ENCODE measurements at regions not wholly inside any gene's neighbourhood (a gene's known extent, or its start where the extent isn't known, plus 50 kb on each side); places are given as distances from the start of the nearest gene placed in this dataset.
"Not testable (repeated sequence)": the region's sequence is repeated elsewhere in the genome, so short reads cannot be mapped to it uniquely, and the experiment has no call there.

GRCh38 chr13:86425170-86425815, 626.1 kb upstream of the SLITRK6 start:
- no peak for DNase-seq (ENCODE audit: low read depth)

GRCh38 chr13:86426437-86426836, 627.2 kb upstream of the SLITRK6 start:
- no peak for DNase-seq (ENCODE audit: low read depth)

GRCh38 chr13:86429756-86430155, 630.5 kb upstream of the SLITRK6 start:
- no peak for DNase-seq (ENCODE audit: low read depth)

- DNase-seq (ENCODE audit: low read depth) = no peak
These were observed 638.8 kb upstream of the SLITRK6 start for GRCh38 chr13:86438034-86438433.

GRCh38 chr13:86445206-86445605, 646.0 kb upstream of the SLITRK6 start:
- DNase-seq (ENCODE audit: low read depth) = no peak

- DNase-seq (ENCODE audit: low read depth) = no peak
These were observed 646.5 kb upstream of the SLITRK6 start for GRCh38 chr13:86445672-86446071.

- no peak for DNase-seq (ENCODE audit: low read depth)
These were observed 647.1 kb upstream of the SLITRK6 start for GRCh38 chr13:86446311-86446710.

- no peak for DNase-seq (ENCODE audit: low read depth)
These were observed 648.3 kb upstream of the SLITRK6 start for GRCh38 chr13:86447479-86447878.

- no peak for DNase-seq (ENCODE audit: low read depth)
These were observed 662.8 kb upstream of the SLITRK6 start for GRCh38 chr13:86462011-86462410.

GRCh38 chr13:86464193-86464592, 665.0 kb upstream of the SLITRK6 start:
- DNase-seq (ENCODE audit: low read depth) = no peak

GRCh38 chr13:86474971-86475370, 675.8 kb upstream of the SLITRK6 start:
- no peak for DNase-seq (ENCODE audit: low read depth)

GRCh38 chr13:86476656-86477055, 677.4 kb upstream of the SLITRK6 start:
- no peak for DNase-seq (ENCODE audit: low read depth)

GRCh38 chr13:86486582-86486981, 687.4 kb upstream of the SLITRK6 start:
- DNase-seq (ENCODE audit: low read depth) = no peak

GRCh38 chr13:86491121-86491520, 691.9 kb upstream of the SLITRK6 start:
- DNase-seq (ENCODE audit: low read depth) = no peak

- not testable (repeated sequence) for DNase-seq (ENCODE audit: low read depth)
These were observed 702.7 kb upstream of the SLITRK6 start for GRCh38 chr13:86501931-86502330.

- DNase-seq (ENCODE audit: low read depth) = no peak
These were observed 711.6 kb upstream of the SLITRK6 start for GRCh38 chr13:86510792-86511191.

- no peak for DNase-seq (ENCODE audit: low read depth)
These were observed 742.2 kb upstream of the SLITRK6 start for GRCh38 chr13:86541461-86541860.

GRCh38 chr13:86554066-86554465, 754.8 kb upstream of the SLITRK6 start:
- no peak for DNase-seq (ENCODE audit: low read depth)

- DNase-seq (ENCODE audit: low read depth) = no peak
These were observed 760.7 kb upstream of the SLITRK6 start for GRCh38 chr13:86559901-86560300.

- DNase-seq (ENCODE audit: low read depth) = no peak
These were observed 763.6 kb upstream of the SLITRK6 start for GRCh38 chr13:86562866-86563265.

- no peak for DNase-seq (ENCODE audit: low read depth)
These were observed 764.1 kb upstream of the SLITRK6 start for GRCh38 chr13:86563308-86563707.

GRCh38 chr13:86567119-86567518, 767.9 kb upstream of the SLITRK6 start:
- DNase-seq (ENCODE audit: low read depth) = no peak

- no peak for DNase-seq (ENCODE audit: low read depth)
These were observed 769.9 kb upstream of the SLITRK6 start for GRCh38 chr13:86569119-86569518.

GRCh38 chr13:86569974-86570373, 770.8 kb upstream of the SLITRK6 start:
- DNase-seq (ENCODE audit: low read depth) = no peak

- peak; percentile 34 for DNase-seq (ENCODE audit: low read depth)
These were observed 772.9 kb upstream of the SLITRK6 start for GRCh38 chr13:86572115-86572514.

All from HS-5 (cell line).